WTC11 (cell line): ENCODE measurements at regions not wholly inside any gene's neighbourhood (a gene's known extent, or its start where the extent isn't known, plus 50 kb on each side); places are given as distances from the start of the nearest gene placed in this dataset.
"Not testable (repeated sequence)": the region's sequence is repeated elsewhere in the genome, so short reads cannot be mapped to it uniquely, and the experiment has no call there.

Source experiments
- ATAC-seq: fragments of 200-7000 bp; cut with Tn5 transposase; 2 replicates; pipeline ENCODE4 v1.10.0; 2021; ENCODE audit warnings: mild to moderate bottlenecking, moderate library complexity
- CTCF ChIA-PET: fragments of 300-600 bp; sonication (Branson Sonifier 250); formaldehyde crosslinking; loops from one replicate; lab custom pipeline; 2021; ENCODE audit warnings: antibody characterized with exemption; lab: Charles Lee
- POLR2A ChIA-PET: fragments of 350-600 bp; sonication (Branson Sonifier 250); formaldehyde crosslinking; loops from one replicate; lab custom pipeline; 2021; ENCODE audit warnings: antibody characterized with exemption; lab: Charles Lee
- DNase-seq: peaks from one replicate; pipeline ENCODE4 v3.0.0; 2021; ENCODE audit warnings: low spot score
- H3K27ac Mint-ChIP-seq: 2 replicates; pipeline ENCODE4 v1.8.0; 2021; ENCODE audit warnings: mixed read lengths
- H3K27me3 Mint-ChIP-seq: 2 replicates; pipeline ENCODE4 v1.8.0; 2021; ENCODE audit warnings: low read depth, mild to moderate bottlenecking, moderate library complexity, mixed read lengths
- H3K36me3 Mint-ChIP-seq: 2 replicates; pipeline ENCODE4 v1.8.0; 2021; ENCODE audit warnings: mixed read lengths
- H3K4me1 Mint-ChIP-seq: 2 replicates; pipeline ENCODE4 v1.8.0; 2022; ENCODE audit warnings: mixed read lengths
- H3K4me3 Mint-ChIP-seq: 2 replicates; pipeline ENCODE4 v1.8.0; 2021; ENCODE audit warnings: mild to moderate bottlenecking, moderate library complexity, mixed read lengths
- H3K9me3 Mint-ChIP-seq: 2 replicates; pipeline ENCODE4 v1.8.0; 2021; ENCODE audit warnings: mixed read lengths
- CBFB ChIP-seq: sonication (generic); formaldehyde crosslinking; IDR thresholded peaks from 2 replicates; pipeline ENCODE4 v1.8.1; 2022; ENCODE audit warnings: mild to moderate bottlenecking, low read depth, missing genetic modification reagents
- FOXJ3 ChIP-seq: sonication (generic); formaldehyde crosslinking; IDR thresholded peaks from 2 replicates; pipeline ENCODE4 v1.9.0; 2021; ENCODE audit warnings: missing genetic modification reagents, mild to moderate bottlenecking, borderline replicate concordance
- FOXK1 ChIP-seq: sonication (generic); formaldehyde crosslinking; IDR thresholded peaks from 2 replicates; pipeline ENCODE4 v1.8.0; 2022; ENCODE audit warnings: mild to moderate bottlenecking, moderate library complexity, missing genetic modification reagents
- HMGA2 ChIP-seq: fragments of 250-450 bp; sonication (Bioruptor Pico); IDR thresholded peaks from 2 replicates; pipeline ENCODE4 v1.4.0; 2021; ENCODE audit warnings: mild to moderate bottlenecking, moderate library complexity
- NR2C2 ChIP-seq: sonication (generic); formaldehyde crosslinking; IDR thresholded peaks from 2 replicates; pipeline ENCODE4 v1.8.0; 2022; ENCODE audit warnings: mild to moderate bottlenecking, missing genetic modification reagents
- SMAD4 ChIP-seq: sonication (generic); formaldehyde crosslinking; IDR thresholded peaks from 2 replicates; pipeline ENCODE4 v1.8.0; 2022; ENCODE audit warnings: mild to moderate bottlenecking, missing genetic modification reagents
- TEAD4 ChIP-seq: sonication (generic); formaldehyde crosslinking; IDR thresholded peaks from 2 replicates; pipeline ENCODE4 v1.8.0; 2022; ENCODE audit warnings: mild to moderate bottlenecking, missing genetic modification reagents
- ZNF396 ChIP-seq: fragments of 250-450 bp; sonication (Bioruptor Pico); IDR thresholded peaks from 2 replicates; pipeline ENCODE4 v1.8.0; 2021; ENCODE audit warnings: mild to moderate bottlenecking, moderate library complexity, borderline replicate concordance
- ZNF671 ChIP-seq: fragments of 250-450 bp; sonication (Bioruptor Pico); IDR thresholded peaks from 2 replicates; pipeline ENCODE4 v1.8.0; 2021; ENCODE audit warnings: mild to moderate bottlenecking
- TF ChIP-seq, protein P1 (sequence below): fragments of 250-450 bp; sonication (Bioruptor Pico); IDR thresholded peaks from 2 replicates; pipeline ENCODE4 v1.9.0; 2021; ENCODE audit warnings: moderate library complexity, mild to moderate bottlenecking, inconsistent platforms, borderline replicate concordance
- TF ChIP-seq, protein P2 (sequence below): fragments of 200-600 bp; IDR thresholded peaks from 2 replicates; pipeline ENCODE4 v1.8.0; 2022; ENCODE audit warnings: antibody characterized with exemption
- TF ChIP-seq, protein P3 (sequence below): fragments of 250-450 bp; sonication (Bioruptor Pico); IDR thresholded peaks from 2 replicates; pipeline ENCODE4 v2.1.2; 2022; ENCODE audit warnings: mild to moderate bottlenecking, moderate library complexity
- TF ChIP-seq, protein P4 (sequence below): sonication (generic); formaldehyde crosslinking; IDR thresholded peaks from 2 replicates; pipeline ENCODE4 v1.8.0; 2022; ENCODE audit warnings: mild to moderate bottlenecking, missing genetic modification reagents
- TF ChIP-seq, protein P5 (sequence below): sonication (generic); formaldehyde crosslinking; conservative IDR thresholded peaks from 2 replicates; pipeline ENCODE4 v1.8.1; 2022; ENCODE audit warnings: mild to moderate bottlenecking, missing genetic modification reagents
- TF ChIP-seq, protein P6 (sequence below): sonication (generic); formaldehyde crosslinking; IDR thresholded peaks from 2 replicates; pipeline ENCODE4 v1.8.1; 2023; ENCODE audit warnings: mild to moderate bottlenecking, moderate library complexity, missing genetic modification reagents

DNA sequence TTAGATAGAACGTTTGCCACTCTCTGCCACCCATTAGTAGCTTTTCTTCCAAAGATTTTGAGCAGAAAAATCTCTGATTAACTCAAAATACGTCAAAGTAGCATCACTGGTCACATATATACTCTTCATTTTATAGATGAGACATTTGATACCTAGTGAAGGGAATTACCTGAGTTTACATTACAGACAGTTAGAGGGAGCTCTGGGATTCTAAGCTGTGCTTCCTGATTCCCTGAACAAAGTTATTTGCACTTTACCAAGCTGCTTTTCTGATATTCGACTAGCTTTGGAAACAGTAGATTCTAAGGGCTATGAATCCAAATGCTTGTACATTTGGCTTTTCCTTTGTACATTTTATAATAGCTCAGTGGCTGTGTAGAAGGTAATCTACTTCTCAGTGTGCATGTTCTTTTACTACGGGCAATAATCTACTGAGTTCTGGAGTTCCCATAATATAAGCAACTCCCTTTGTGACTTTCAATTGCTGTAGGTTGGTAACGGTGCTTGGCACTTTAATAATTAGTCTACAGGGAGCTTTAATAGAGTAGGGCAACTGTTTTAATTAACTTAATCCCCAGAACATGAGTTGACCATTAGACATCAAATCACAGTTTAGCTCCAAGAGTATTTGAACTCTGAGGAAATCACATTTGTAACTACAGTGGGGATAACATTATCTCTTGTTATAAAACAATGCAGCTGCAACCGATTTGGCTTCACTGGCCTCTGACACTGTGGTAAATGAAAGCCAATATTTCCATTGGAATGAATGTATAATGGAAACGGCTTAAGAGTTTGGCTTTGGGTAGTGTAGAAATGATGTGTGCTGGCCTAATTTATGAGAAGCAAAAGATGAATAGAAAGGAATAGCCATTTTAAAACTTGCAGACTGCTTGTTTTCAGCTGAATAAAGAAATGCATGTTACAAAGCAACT, 1602.4 kb downstream of the STIM2 start (continued):
- TF ChIP-seq, protein P1, sequence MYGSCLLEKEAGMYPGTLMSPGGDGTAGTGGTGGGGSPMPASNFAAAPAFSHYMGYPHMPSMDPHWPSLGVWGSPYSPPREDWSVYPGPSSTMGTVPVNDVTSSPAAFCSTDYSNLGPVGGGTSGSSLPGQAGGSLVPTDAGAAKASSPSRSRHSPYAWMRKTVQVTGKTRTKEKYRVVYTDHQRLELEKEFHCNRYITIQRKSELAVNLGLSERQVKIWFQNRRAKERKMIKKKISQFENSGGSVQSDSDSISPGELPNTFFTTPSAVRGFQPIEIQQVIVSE (CRISPR knock-in tag) = no peak
- TF ChIP-seq, protein P2, sequence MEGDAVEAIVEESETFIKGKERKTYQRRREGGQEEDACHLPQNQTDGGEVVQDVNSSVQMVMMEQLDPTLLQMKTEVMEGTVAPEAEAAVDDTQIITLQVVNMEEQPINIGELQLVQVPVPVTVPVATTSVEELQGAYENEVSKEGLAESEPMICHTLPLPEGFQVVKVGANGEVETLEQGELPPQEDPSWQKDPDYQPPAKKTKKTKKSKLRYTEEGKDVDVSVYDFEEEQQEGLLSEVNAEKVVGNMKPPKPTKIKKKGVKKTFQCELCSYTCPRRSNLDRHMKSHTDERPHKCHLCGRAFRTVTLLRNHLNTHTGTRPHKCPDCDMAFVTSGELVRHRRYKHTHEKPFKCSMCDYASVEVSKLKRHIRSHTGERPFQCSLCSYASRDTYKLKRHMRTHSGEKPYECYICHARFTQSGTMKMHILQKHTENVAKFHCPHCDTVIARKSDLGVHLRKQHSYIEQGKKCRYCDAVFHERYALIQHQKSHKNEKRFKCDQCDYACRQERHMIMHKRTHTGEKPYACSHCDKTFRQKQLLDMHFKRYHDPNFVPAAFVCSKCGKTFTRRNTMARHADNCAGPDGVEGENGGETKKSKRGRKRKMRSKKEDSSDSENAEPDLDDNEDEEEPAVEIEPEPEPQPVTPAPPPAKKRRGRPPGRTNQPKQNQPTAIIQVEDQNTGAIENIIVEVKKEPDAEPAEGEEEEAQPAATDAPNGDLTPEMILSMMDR = no peak
- no peak for TF ChIP-seq NR2C2 (CRISPR knock-in tag)
- TF ChIP-seq, all 79 proteins: peak for 0

DNA sequence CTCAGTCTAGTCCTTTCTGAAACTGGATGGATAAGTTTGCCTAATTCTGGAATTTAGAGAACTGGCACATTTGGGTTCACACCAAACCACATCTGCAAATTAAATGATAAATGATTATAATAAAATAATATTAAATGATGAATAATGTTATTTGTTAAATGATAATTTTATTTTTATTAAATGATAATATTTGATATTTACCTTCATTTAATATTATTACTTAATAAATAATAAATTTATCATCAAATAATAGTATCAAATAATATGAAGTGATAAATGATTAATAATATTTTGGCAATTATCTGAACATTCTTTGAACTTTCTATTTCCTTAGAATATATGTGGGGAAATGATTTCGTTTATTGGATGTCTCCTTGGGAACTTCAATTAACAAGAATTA, 1604.2 kb downstream of the STIM2 start:
- DNase-seq (no peak), ATAC-seq (no peak)
- ChIA-PET POLR2A (no interaction called here), CTCF (no interaction called here)
- no peaks in the 10 kb centered on the region for H3K27me3 Mint-ChIP-seq
- no peak overlapping the region for H3K27ac Mint-ChIP-seq
- TF ChIP-seq FOXK1 (CRISPR knock-in tag) = no peak
- peak; percentile 99 for TF ChIP-seq HMGA2 (CRISPR knock-in tag)
- no peaks in the 10 kb centered on the region for H3K9me3 Mint-ChIP-seq
- H3K4me1 Mint-ChIP-seq = peaks cover 9% of the 10 kb centered on the region
- no peak overlapping the region for H3K4me3 Mint-ChIP-seq
- H3K36me3 Mint-ChIP-seq = no peaks in the 10 kb centered on the region

DNA sequence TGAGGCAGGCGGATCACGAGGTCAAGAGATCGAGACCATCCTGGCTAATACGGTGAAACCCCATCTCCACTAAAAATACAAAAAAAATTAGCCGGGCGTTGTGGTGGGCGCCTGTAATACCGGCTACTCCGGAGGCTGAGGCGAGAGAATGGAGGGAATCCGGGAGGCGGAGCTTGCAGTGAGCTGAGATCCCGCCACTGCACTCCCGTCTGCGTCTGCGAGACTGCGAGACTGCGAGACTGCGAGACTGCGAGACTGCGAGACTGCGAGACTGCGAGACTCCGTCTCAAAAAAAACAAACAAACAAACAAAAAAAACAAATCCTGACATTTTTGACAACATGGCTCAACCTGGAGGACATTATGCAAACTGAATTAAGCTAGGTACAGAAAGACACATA, 1606.2 kb downstream of the STIM2 start:
- CTCF ChIA-PET, H3K27me3 Mint-ChIP-seq, H3K4me3 Mint-ChIP-seq, H3K27ac Mint-ChIP-seq, H3K36me3 Mint-ChIP-seq, H3K4me1 Mint-ChIP-seq, H3K9me3 Mint-ChIP-seq, POLR2A ChIA-PET: not testable (repeated sequence)
- ATAC-seq = 0 out of 2 replicates have a peak, but pooled peaks have one; percentile 26
- DNase-seq = peak; percentile 28

DNA sequence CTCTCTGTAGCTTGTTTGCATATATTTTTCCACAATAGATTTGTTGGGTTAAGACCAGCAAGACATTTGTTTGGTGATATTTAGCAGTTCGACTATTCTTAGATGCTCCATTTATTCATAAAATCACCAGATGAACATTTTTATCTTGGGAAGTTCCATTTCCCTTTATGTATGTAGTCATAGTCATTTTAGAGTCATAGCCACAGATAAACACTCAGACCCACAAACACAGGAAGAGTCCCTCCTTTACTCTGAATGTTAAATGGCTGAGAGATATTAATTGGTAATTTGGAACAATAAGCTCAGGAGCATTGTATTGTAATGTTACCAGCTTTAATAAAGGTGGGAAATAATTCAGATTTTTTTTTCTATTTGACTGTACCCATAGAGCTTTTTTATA, 1608.7 kb downstream of the STIM2 start:
- ChIA-PET POLR2A (no interaction called here), CTCF (no interaction called here)
- Mint-ChIP-seq H3K27ac (no peak overlapping the region), H3K4me3 (no peak overlapping the region), H3K36me3 (peaks cover 2% of the 10 kb centered on the region; the same call in 1 of the 2 replicates), H3K4me1 (no peaks in the 10 kb centered on the region), H3K9me3 (0 out of 2 replicates have a peak, but pooled peaks cover 14% of the 10 kb centered on the region), H3K27me3 (no peaks in the 10 kb centered on the region)
- no peak for DNase-seq
- no peak for ATAC-seq
- TF ChIP-seq HMGA2 (CRISPR knock-in tag) (no peak), NR2C2 (CRISPR knock-in tag) (no peak), SMAD4 (no peak), ZNF671 (no peak), FOXJ3 (CRISPR knock-in tag) (no peak), ZNF396 (no peak), TEAD4 (CRISPR knock-in tag) (no peak), CBFB (CRISPR knock-in tag) (no peak)
- TF ChIP-seq, protein P3, sequence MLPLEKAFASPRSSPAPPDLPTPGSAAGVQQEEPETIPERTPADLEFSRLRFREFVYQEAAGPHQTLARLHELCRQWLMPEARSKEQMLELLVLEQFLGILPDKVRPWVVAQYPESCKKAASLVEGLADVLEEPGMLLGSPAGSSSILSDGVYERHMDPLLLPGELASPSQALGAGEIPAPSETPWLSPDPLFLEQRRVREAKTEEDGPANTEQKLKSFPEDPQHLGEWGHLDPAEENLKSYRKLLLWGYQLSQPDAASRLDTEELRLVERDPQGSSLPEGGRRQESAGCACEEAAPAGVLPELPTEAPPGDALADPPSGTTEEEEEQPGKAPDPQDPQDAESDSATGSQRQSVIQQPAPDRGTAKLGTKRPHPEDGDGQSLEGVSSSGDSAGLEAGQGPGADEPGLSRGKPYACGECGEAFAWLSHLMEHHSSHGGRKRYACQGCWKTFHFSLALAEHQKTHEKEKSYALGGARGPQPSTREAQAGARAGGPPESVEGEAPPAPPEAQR (CRISPR knock-in tag) = no peak
- TF ChIP-seq, protein P4, sequence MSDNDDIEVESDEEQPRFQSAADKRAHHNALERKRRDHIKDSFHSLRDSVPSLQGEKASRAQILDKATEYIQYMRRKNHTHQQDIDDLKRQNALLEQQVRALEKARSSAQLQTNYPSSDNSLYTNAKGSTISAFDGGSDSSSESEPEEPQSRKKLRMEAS (CRISPR knock-in tag) = no peak
- TF ChIP-seq, protein P5, sequence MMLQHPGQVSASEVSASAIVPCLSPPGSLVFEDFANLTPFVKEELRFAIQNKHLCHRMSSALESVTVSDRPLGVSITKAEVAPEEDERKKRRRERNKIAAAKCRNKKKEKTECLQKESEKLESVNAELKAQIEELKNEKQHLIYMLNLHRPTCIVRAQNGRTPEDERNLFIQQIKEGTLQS (CRISPR knock-in tag) = no peak
- TF ChIP-seq, protein P6, sequence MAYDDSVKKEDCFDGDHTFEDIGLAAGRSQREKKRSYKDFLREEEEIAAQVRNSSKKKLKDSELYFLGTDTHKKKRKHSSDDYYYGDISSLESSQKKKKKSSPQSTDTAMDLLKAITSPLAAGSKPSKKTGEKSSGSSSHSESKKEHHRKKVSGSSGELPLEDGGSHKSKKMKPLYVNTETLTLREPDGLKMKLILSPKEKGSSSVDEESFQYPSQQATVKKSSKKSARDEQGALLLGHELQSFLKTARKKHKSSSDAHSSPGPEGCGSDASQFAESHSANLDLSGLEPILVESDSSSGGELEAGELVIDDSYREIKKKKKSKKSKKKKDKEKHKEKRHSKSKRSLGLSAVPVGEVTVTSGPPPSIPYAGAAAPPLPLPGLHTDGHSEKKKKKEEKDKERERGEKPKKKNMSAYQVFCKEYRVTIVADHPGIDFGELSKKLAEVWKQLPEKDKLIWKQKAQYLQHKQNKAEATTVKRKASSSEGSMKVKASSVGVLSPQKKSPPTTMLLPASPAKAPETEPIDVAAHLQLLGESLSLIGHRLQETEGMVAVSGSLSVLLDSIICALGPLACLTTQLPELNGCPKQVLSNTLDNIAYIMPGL (CRISPR knock-in tag) = no peak
